ENCODE measurements at regions not wholly inside any gene's neighbourhood (a gene's known extent, or its start where the extent isn't known, plus 50 kb on each side); places are given as distances from the start of the nearest gene placed in this dataset.

- Histone ChIP-seq H3K27ac (no peak overlapping the region), H3K9me3 (peaks cover 0 to 3% (median 0%) of the 10 kb centered on the region in 3 donors), H3K4me3 (no peak overlapping the region), H3K4me1 (no peaks in the 10 kb centered on the region), H3K36me3 (no peaks in the 10 kb centered on the region), H3K27me3 (no peaks in the 10 kb centered on the region)
- intact Hi-C loops (cut with DNase I; ENCODE audit: low total_unique reads), result no loop called here
- no peak for DNase-seq
- TF ChIP-seq, protein P1, sequence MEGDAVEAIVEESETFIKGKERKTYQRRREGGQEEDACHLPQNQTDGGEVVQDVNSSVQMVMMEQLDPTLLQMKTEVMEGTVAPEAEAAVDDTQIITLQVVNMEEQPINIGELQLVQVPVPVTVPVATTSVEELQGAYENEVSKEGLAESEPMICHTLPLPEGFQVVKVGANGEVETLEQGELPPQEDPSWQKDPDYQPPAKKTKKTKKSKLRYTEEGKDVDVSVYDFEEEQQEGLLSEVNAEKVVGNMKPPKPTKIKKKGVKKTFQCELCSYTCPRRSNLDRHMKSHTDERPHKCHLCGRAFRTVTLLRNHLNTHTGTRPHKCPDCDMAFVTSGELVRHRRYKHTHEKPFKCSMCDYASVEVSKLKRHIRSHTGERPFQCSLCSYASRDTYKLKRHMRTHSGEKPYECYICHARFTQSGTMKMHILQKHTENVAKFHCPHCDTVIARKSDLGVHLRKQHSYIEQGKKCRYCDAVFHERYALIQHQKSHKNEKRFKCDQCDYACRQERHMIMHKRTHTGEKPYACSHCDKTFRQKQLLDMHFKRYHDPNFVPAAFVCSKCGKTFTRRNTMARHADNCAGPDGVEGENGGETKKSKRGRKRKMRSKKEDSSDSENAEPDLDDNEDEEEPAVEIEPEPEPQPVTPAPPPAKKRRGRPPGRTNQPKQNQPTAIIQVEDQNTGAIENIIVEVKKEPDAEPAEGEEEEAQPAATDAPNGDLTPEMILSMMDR (IDR thresholded peaks at IDR 0.05 in 4 of 5, conservative IDR thresholded peaks at IDR 0.05 in 1 of 5), result no peak
- no peak for TF ChIP-seq POLR2A (IDR thresholded peaks at IDR 0.05)
- in situ Hi-C loops (cut with MboI; ENCODE audit: low sequenced_read_pairs in 4 of 4), result no loop called here
- ATAC-seq, result no peak
Measured at GRCh38 chr14:95382747-95383146, 63.0 kb upstream of the CLMN start.

- in situ Hi-C loops (cut with MboI; ENCODE audit: low sequenced_read_pairs in 4 of 4) (no loop called here), intact Hi-C loops (cut with DNase I; ENCODE audit: low total_unique reads) (no loop called here)
- Histone ChIP-seq H3K9me3 (peaks cover 0 to 3% (median 0%) of the 10 kb centered on the region in 3 donors), H3K27me3 (no peaks in the 10 kb centered on the region), H3K4me3 (no peak overlapping the region), H3K27ac (no peak overlapping the region), H3K4me1 (no peaks in the 10 kb centered on the region), H3K36me3 (no peaks in the 10 kb centered on the region)
- DNase-seq (no peak), ATAC-seq (no peak)
- TF ChIP-seq POLR2A (IDR thresholded peaks at IDR 0.05), result no peak
- TF ChIP-seq, protein P1 (IDR thresholded peaks at IDR 0.05 in 4 of 5, conservative IDR thresholded peaks at IDR 0.05 in 1 of 5), result no peak
Measured at GRCh38 chr14:95381726-95382125, 62.0 kb upstream of the CLMN start.

DNA sequence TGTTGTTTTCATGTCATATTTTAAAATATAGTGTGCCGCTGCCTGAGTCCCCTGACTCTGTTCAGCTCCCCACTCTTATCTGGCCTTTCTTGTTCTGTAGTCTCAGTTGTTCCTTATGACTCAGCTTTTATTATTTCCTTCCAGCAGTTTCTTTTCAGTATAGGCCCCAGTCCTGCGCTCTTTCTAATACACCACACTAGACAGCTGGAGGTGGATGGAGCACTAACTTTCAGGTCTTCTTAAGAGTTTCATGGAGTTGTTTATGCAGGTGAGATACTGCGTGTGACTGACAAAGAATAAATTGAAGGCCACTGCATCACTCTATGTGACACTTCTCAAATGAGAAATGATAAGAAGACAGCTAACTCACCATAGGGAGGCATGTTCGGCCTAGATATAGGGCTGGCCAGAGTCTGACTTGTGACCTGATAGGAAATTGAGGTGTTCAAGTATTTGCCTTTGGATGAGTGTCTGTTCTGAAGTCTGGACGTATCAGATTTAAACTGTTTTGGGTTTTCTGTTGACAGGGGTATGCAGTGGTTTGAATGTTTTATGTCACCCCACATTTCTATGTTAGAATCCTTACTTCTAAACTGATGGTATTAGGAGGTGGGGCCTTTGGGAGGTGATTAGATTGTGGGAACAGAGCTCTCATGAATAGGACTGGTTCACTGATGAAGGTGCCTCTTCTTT lies 60.8 kb upstream of the CLMN start:
- intact Hi-C loops (cut with DNase I; ENCODE audit: low total_unique reads) (no loop called here), in situ Hi-C loops (cut with MboI; ENCODE audit: low sequenced_read_pairs in 4 of 4) (no loop called here)
- Histone ChIP-seq H3K36me3 (no peaks in the 10 kb centered on the region), H3K4me1 (no peaks in the 10 kb centered on the region), H3K27me3 (no peaks in the 10 kb centered on the region), H3K27ac (no peak overlapping the region), H3K9me3 (peaks cover 0 to 3% (median 0%) of the 10 kb centered on the region in 3 donors), H3K4me3 (no peak overlapping the region)
- no peak for TF ChIP-seq POLR2A (IDR thresholded peaks at IDR 0.05)
- TF ChIP-seq, protein P1 (IDR thresholded peaks at IDR 0.05 in 4 of 5, conservative IDR thresholded peaks at IDR 0.05 in 1 of 5), result no peak
- ATAC-seq (no peak), DNase-seq (no peak)

GRCh38 chr14:95379634-95380033 lies 59.9 kb upstream of the CLMN start:
- Histone ChIP-seq H3K27ac (no peak overlapping the region), H3K9me3 (peaks cover 0 to 3% (median 0%) of the 10 kb centered on the region in 3 donors), H3K27me3 (no peaks in the 10 kb centered on the region), H3K4me1 (no peaks in the 10 kb centered on the region), H3K4me3 (no peak overlapping the region), H3K36me3 (no peaks in the 10 kb centered on the region)
- in situ Hi-C loops (cut with MboI; ENCODE audit: low sequenced_read_pairs in 4 of 4), result no loop called here
- no peak for TF ChIP-seq POLR2A (IDR thresholded peaks at IDR 0.05)
- TF ChIP-seq, protein P1 (IDR thresholded peaks at IDR 0.05 in 4 of 5, conservative IDR thresholded peaks at IDR 0.05 in 1 of 5), result no peak
- intact Hi-C loops (cut with DNase I; ENCODE audit: low total_unique reads), result no loop called here
- DNase-seq (no peak), ATAC-seq (no peak)
